Suprapubic skin (tissue), 3 donors: ENCODE measurements at regions not wholly inside any gene's neighbourhood (a gene's known extent, or its start where the extent isn't known, plus 50 kb on each side); places are given as distances from the start of the nearest gene placed in this dataset.

Experiments
- CTCF ChIP-seq, 2 donors: fragments of 200-600 bp in 1 of 2; fragments of 450-650 bp in 1 of 2; sonication (generic) in 1 of 2; IDR thresholded peaks; one replicate each; pipeline ENCODE4 v1.5.1; 2016 to 2019; ENCODE audit warnings: antibody characterized with exemption in 2 of 2, mild to moderate bottlenecking in 1 of 2, moderate library complexity in 1 of 2
- EP300 ChIP-seq: sonication (generic); formaldehyde crosslinking; IDR thresholded peaks from one replicate; pipeline ENCODE4 v1.6.1; 2017; ENCODE audit warnings: antibody characterized with exemption
- POLR2A ChIP-seq, 2 donors: fragments of 450-650 bp; IDR thresholded peaks; one replicate each; pipeline ENCODE4 v1.6.1; 2017; ENCODE audit warnings: antibody characterized with exemption in 2 of 2, mild to moderate bottlenecking in 2 of 2, moderate library complexity in 2 of 2

DNA sequence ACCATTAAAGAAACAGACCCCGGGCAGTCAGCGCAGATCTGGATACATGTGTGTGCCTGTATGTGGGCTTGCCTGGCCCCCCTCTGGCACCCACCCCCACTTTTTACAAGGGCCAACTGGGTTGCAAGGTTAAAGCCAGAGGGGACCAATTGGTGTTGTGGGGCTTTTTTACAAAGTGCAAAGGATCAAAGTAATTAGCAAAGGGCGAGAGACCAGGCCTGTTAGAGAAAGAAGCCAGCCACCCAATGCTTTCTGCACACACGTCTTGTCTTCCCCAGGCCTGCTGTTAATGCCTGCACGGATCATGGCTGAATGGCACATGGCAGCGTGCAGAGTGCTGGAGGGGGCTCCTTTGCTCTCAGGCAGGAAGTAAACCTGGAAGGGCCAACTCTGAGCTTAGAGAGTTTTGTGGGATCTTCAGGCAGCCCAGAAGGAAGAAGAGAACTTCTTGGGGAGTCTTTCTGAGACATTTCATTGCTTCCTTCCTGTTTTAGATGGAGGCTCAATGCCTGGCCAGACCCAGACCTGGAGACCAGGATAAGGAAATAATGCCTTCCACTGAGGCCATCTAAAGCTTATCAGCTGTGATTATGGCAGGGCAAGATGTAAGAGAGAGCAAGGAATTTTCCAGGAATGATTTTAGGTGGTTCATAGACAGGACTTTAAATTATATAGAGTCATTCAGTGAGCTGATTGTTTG is 523.4 kb upstream of the TBX3 start:
- TF ChIP-seq CTCF (IDR thresholded peaks at IDR 0.05) (no peak), POLR2A (IDR thresholded peaks at IDR 0.05) (no peak), EP300 (no peak)
